GM03348 (cell line): ENCODE measurements at regions not wholly inside any gene's neighbourhood (a gene's known extent, or its start where the extent isn't known, plus 50 kb on each side); places are given as distances from the start of the nearest gene placed in this dataset.

Experiments
- DNase-seq: peaks from one replicate; pipeline ENCODE4 v3.0.0; 2012; ENCODE audit warnings: low spot score

DNA sequence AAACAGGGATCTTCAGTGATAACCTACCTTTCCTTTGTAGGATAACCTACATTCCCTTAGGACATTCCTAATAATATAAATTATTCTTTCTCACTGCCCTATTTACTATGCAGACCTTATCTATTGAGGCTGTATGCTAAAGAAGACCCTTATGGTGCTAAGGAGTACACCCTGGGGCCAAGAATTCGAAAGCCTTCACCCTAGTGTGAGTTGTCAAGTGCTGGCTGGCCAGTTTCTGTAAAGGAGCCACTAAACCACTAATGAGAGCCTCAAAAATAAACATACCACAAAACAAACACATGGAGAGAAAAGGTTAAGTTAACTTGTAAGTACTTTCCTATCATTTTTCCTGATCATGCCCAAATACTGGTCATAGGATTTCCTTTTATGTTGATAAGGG lies 315.0 kb upstream of the CAMK1G start:
- no peak for DNase-seq

DNA sequence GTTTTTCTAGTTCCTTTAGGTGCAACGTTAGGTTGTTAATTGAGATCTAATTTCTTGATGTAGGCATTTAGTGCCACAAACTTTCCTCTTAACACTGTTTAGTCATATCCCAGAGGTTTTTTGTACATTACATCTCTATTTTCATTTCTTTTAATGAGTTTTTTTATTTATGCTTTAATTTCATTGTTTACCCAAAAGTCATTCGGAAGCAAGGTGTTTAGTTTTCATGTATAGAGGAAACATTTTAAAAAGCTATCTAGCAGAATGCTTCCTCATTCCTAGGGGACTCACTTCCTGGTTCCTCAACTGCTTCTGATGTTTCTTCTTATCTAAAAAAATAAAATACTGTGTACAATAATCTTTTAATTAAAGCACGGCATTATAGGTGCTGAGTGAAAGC lies 307.2 kb upstream of the CAMK1G start:
- no peak for DNase-seq

DNA sequence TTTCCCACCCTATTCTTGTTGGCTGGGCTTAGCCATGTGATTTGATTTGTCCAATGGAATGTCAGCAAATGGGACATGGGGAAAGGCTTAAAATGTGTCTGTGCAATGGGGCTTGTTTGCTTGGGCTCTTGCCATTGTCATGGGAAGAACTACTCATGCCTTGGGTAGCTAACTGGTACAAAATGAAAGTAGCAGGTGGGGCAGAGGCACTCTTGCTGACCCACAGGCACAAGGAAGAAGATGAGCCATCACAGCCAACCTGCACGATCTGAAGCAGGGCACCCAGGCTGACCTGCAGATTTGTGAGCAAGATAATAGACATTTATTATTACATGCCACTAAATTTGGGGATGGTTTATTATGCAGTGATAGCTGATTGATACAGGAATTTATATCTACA lies 305.9 kb upstream of the CAMK1G start:
- DNase-seq: no peak

DNA sequence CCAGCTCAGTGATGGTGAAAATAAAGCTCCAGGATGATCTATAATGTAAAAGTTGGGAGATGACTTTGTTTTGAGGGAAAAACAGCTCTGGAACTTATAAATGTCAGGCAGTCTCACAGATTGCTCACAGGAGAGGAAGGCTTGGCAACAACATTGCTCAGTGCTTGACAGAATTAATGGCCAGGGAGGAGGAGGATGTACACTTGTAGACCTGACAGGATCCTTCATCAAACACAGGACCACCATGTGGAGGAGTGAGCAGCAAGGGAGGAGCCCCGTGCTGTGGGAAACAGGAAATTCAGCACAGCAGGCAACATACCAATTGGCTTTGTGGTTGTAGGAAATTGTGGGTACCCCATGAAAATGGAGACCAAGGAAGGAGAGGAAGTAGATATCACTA lies 291.8 kb upstream of the CAMK1G start:
- DNase-seq: no peak

DNA sequence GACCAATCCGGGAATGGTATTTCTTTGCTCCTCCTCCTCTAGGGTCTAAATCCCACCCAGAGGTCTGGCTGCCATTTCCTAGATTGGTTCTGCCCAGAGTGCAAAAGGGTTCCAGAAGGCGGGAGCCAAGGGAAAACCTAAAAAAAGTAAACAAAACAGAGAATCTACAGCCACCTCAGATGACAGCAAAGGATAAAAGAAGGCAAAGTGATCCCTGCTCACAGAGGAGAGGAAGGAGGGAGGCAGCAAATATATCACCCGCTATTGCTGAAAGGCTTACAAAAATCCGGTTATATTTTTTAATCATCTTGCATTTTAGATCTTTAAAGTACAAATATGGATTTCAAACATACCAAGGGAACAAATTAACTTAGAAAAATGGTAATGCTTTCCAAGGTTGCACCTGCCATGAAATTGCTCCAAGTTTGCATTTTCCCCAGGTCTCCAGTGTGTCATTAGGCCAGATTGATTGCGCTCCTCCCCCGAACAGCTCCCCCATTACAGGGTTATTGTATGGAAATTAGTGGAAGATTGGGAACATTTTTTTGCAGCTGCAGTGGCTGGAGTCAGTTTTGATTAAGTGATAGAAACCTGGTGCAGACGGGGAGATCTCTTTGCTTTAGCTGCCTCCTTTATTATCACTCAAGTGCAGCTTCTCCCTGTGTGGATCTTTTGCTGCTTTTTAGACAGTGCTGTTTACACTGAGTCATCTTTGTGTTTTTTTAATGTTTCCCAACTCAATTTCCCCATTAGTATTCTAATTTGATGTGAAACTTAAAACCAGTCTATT lies 280.5 kb upstream of the CAMK1G start:
- no peak for DNase-seq

DNA sequence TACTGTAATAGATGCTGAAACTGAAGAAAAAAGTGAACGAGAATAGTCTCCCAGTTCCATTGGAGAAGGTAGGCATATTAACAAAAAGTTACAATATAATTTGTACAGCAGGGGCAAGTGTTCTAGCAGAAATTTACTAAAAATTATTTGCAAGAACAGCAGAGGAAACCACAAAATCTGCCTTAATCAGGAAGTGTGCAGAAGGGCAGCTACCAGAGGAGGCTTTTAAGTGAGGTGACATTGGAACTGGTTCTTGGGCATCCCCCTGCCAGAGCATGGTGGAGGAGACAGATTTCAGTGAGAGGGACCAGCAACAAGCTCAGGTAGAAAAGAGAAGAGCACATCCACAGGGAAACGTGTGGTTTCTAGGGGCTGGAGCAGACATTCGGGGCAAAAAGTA lies 279.3 kb upstream of the CAMK1G start:
- no peak for DNase-seq

DNA sequence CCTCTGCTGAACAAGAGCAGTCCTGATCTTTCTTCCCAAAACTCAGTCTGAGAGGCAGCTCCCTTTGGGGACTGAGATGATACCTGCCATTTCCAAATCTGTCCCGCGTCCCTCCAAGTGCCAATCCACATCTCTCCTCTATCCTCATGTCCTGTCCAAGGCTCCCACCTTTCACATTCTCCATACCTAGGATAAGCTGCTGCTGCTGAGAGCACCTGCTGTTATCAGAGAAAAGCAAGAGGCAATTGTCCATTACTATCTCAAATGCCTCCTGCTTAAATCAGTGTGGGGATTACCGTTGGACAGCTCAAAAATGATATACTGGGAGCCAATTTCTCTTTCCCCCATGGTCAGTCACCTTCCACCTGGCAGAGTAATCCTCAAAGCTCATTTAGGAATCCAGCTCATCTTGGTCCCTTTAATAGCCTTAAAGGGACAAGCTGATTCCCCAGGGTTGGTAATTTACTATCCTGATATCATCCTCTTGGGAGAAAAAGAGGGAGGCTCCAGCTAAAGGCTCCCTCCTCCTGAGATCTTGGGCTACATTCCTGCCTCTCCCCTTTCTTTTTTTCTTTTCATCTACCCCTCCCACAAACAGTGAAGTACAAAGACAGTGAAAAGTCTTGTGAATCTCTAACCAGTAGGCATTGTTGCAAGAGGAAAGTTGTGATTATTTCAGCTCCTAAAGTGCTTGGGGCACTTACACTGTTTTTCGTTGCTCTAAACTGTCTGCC lies 278.1 kb upstream of the CAMK1G start:
- no peak for DNase-seq

DNA sequence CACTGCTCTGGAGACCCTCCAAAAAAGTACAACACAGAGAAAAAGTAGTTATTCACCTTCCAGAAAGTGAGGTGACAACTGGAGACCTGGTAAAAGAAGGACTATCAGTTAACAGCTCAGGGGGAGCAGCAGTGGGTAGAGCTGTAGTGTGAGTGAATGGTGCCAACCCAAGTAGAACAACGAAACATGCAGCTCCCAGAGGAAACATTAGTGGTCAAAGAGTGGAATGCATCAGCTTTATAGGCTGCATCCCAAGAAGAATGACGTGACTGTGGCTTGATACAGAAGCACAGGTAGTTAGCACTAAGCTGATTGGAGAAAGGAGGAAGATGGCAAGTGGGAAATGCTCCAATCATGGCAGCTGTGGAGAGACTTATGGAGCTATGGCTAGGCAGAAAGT lies 275.7 kb upstream of the CAMK1G start:
- DNase-seq: no peak

DNA sequence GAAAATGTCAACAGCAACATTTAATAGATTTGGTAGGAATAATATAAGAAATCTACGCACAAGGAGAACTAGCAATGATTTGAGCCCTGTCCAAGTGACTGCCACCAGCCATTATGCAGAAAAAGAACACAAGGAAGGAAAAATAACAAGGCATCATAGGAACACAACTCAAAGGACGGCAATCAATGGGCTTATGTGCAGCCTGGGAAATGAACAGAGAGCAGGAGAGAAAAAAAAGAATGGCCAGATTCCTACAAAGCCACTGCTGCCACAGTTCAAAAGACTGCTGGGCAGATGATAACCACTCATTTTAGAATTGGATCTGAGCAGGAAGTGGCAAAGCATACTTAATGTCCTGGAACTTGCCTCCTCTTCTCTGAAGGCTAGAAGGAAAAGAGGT lies 274.3 kb upstream of the CAMK1G start:
- DNase-seq: no peak

DNA sequence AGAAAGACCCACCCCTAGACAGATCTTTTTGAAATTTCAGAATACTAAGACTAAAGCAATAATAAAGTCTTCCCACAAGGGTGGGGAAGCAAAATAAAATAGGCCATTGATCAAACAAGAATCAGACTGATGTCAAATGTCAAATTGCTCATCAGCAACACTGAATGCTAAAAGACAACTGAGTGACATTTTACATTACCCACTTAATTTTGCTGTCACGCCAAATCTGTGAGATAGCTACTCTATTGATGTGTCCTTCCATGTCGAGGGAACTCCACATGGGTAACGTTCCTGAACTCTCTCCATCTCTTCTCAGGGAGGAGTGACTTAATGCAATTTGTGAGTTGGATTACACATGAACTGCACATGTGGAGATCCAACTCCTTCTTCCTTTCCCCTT lies 271.7 kb upstream of the CAMK1G start:
- DNase-seq: no peak

DNA sequence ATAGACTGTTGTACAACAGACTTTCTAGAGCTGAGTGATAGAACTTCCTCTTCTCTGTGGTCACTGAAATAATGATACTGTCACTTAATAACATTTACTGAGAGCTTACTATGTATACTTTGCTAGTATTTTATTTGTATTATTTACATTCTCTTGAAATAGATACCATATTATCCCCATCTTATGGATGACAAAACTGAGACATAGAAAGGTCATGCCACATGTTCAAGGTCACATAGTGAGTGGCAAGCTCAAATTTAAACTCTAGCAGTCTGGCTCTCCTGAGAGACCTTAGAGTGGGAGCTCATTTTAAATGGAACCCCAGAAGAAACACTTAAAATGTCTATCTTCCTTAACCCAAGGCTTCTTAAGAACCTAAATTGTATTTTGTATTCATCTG lies 266.6 kb upstream of the CAMK1G start:
- DNase-seq: no peak

DNA sequence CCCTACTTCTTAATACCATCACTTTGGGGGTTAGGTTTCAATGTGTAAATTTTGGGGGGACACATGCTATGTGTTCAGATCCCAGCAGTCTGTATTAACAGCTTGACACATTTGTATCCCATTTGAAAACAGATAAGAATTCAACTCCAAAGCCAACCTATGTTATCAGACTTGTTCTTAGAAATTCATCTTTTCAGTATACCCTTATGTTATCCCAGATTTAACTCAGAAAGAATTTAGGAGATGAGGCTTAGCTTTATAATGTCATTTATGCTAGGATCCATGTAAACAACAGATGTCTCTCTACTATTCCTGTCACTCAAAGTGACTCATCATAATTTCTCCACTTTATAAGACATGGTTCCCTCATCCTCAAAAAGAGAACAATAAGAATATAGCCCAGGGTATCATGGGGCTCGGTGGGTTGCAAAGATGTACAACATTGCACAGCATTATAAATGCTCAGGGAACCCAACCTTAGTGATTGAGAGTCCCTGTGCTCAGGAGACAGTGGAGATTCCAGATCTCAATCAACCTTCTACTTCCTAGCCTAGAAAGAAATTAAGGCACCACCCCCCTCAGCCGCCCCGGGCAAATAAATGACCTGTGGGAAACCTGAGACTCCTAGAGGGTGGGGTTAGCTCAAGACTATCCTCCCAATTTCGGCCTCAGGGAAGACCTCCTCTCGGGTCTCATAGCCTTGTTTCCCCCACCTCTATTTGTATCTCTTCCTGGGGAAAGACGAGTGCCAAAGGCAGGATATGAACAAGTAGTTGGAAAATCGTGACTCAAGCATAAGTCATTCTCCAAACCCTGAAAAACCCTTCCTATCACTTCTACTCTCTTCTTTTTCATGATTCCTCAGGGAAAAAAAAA lies 265.1 kb upstream of the CAMK1G start:
- peak; percentile 13 for DNase-seq

DNA sequence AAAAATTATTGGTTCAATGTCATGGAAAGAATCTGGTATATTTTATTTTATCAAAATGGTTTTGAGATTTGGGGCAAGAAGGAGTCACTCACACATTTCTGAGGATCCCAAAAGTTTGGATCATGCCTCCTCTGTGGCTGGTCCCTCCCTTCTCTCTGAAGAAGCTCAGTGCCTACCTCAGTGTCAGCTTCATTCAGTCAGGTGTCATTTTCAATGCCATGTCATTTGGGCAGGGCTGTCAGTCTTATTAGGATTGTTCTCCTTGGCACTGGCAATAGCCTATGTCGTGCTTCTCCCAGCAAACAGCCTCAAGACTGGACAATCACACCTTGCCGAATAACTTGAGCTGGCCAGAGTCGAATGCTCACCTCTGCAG lies 264.5 kb upstream of the CAMK1G start:
- DNase-seq: no peak

DNA sequence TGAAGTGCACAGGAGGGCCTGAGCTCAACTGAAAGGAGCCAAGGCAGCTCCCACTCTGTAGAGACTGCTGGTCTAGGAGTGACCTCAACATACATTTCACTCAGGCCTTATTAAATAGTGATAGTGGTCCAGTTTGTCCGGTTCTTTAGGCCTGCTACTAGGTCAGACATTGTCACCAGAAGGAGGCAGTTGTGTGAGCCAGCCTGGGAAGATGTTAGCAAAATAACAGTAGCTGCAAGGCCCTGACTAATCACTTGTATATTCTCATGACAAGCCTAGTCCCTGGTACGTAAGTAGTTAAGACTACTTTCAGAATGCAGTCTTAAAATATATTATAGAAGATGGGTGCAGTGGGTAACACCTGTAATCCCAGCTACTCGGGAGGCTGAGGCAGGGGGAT lies 264.0 kb upstream of the CAMK1G start:
- no peak for DNase-seq

DNA sequence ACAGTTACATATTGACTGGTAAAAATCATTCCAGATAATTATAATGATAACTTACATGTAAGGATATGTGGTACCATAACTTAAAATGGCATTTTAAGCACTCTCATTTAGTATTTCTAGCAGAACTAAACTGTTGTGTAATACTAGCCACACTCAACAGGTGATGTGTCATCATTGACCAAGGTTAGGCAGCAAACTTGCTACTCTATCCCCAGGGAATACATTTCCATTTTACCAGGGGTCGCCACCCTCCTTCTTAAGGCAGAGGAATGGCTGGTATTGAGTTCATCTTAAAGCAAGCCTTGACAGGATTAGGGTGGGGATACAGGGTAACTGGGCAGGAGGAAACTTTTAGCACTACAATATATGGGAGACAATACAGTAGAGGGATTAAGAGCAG lies 259.8 kb upstream of the CAMK1G start:
- no peak for DNase-seq

DNA sequence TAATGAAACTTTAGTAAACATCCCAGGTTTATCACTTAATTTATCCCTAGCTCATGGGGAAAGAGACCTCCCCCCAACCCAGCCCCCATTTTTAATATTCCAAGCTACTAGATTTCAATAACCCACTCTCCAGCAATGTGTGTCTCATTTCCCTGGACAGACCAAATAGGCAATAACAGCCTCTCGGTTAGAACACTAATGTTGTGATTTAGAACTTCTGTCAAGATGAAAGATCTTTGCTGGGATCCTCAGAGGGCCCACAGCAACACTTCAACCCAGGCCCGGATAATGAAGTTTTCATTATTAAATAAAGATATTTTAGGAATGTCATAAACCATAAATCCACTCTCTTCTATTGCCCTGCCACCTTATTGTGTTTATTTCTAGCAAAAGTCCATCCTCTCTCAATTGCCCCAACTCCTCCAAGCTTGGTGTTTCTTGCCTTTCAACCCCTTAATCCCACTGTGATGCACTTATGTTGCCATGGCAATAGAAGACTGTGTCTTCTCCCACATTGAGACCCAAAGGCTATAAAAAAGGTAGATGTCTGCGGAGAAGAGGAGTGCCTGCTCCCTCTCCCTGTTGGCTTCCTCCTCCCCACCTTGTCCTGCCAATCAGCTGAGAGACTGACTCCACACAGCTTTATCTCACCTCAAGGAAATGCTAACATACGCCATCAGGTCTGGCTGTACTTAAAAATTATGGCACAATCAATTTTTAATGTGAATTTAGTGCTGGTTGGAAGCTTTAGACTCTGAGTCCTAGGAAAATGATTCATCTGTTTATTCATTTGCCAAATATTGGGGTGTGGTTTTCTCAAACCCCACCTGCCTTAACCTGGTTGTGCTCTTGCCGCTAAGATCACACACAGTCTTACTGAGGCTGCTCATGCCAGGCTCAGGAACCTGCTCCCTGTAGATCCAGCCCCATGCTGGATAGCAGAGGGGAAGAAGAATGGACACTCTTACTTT lies 258.3 kb upstream of the CAMK1G start:
- DNase-seq: no peak

DNA sequence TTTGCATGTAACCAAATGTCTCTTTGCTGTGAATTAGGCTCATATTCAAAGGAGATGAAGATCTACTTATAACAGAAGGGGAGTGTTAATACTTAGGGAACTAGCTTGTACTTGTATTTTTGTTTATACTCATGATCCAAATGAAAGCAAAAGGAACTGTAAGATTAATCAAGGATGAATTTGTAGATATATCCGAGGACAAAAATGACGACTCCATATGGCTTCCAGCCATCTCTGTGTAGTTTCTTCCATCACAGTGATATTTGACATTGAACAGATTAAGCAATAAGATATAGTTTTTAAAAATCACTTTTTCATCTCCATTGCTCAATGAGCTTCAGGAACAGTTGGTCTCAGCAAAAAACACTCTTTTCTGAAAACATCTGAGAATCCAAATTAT lies 257.4 kb upstream of the CAMK1G start:
- no peak for DNase-seq

DNA sequence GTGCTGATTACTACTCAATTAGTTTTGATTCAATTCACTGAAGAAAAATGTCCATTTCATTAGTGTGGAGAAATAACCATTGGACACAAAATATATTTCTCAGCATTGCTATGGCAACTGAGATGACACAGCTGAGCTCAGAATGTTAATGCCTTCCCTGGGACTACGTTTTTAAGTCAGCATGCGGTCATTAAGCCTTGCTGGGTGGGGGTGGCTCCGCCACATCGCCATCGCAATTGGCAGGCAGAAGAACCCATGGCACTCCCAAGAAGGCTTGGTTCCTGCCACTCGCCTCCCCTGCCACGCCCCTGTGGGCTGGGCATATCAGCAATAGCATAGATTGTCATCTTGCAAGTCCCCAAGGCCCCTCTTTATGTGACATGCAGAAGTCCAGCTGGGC lies 256.7 kb upstream of the CAMK1G start:
- no peak for DNase-seq

DNA sequence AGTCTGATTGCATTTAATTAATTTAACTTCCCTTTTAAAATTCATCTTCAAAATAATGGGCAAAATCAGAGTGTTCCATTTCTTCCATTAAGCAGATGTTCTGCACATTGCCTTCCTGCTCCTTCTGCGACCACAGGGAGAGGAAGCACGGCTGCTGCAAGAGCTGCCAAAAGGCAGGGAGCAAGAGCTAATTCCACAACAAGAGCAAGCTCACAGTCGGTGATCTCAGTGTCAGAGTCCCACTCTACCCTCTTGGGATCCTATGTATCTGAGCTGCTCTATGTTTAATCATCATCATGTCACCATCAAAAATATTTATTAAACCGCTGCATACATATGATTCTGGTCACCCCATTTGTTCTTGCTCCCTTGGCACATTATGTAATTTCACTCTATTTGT lies 255.3 kb upstream of the CAMK1G start:
- peak; percentile 32 for DNase-seq

DNA sequence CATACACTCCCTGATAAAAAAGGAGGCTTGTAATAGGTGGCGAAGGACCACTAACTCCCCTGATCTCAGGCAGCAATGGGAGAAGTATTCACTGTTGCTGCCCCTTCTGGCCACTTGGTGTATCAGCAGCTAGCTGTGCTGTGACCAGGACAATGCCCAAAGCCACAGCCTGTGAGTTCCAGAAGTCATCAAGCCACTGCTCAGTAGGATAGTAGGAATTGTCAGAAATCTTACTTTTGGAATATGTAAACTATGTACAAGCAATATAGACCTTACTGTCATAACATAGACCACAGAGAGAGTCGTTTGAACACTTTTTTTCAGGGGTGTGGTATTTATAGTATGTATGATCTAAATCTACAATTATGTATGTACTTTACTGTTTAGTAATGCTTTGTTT lies 248.3 kb upstream of the CAMK1G start:
- peak; percentile 56 for DNase-seq

DNA sequence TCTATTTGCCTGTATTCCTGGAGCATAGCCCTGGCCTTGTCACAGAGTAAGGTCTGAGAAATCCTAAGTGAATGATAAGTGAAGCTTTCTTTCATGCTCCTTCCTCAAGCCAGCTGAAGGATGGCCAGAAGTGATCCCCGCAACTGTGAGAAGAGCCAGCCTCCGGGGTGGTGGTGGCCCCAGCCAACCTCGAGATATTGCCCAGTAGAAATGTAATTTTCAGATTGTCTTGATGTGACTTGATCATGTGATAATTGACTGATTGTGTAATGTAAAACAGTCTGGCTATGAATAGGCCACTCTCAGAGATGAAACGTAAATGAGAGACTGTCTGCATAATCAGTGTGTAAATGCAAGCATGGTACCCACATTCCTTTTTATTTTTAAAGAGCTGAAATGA lies 242.4 kb upstream of the CAMK1G start:
- DNase-seq: no peak
